H9 (cell line): ENCODE measurements at regions not wholly inside any gene's neighbourhood (a gene's known extent, or its start where the extent isn't known, plus 50 kb on each side); places are given as distances from the start of the nearest gene placed in this dataset.

Experiments used
- DNase-seq: peaks from one replicate; pipeline ENCODE4 v3.0.0-alpha.2; 2017
- H2AFZ ChIP-seq: one replicate; pipeline ENCODE4 v1.6.1; 2013; ENCODE audit warnings: mild to moderate bottlenecking, low read length, control low read depth, moderate library complexity
- H2AK5ac ChIP-seq: 2 replicates; pipeline ENCODE4 v1.6.1; 2013; ENCODE audit warnings: low read length, control low read depth, mixed read lengths; ENCODE audit not compliant: insufficient read length
- H2BK120ac ChIP-seq: one replicate; pipeline ENCODE4 v1.6.1; 2013; ENCODE audit warnings: low read depth, mild to moderate bottlenecking, low read length, control low read depth, inconsistent platforms; ENCODE audit not compliant: poor library complexity, severe bottlenecking
- H2BK12ac ChIP-seq: 2 replicates; pipeline ENCODE4 v1.6.1; 2013; ENCODE audit warnings: low read length, control low read depth, mixed read lengths, low read depth; ENCODE audit not compliant: insufficient read length
- H2BK15ac ChIP-seq: 2 replicates; pipeline ENCODE4 v1.6.1; 2013; ENCODE audit warnings: low read depth, low read length, control low read depth
- H2BK20ac ChIP-seq: one replicate; pipeline ENCODE4 v1.6.1; 2013; ENCODE audit warnings: low read depth, mild to moderate bottlenecking, low read length, control low read depth, inconsistent platforms; ENCODE audit not compliant: poor library complexity, severe bottlenecking
- H2BK5ac ChIP-seq: 2 replicates; pipeline ENCODE4 v1.6.1; 2013; ENCODE audit warnings: low read length, control low read depth, mixed read lengths; ENCODE audit not compliant: insufficient read length
- H3K14ac ChIP-seq: 2 replicates; pipeline ENCODE4 v1.6.1; 2013; ENCODE audit warnings: low read length, control low read depth; ENCODE audit not compliant: insufficient read depth
- H3K18ac ChIP-seq: 2 replicates; pipeline ENCODE4 v1.6.1; 2013; ENCODE audit warnings: low read depth, mild to moderate bottlenecking, mixed read lengths, low read length, control low read depth; ENCODE audit not compliant: insufficient read length
- H3K23ac ChIP-seq: 2 replicates; pipeline ENCODE4 v1.6.1; 2013; ENCODE audit warnings: low read length, control low read depth, mixed read lengths, low read depth; ENCODE audit not compliant: insufficient read length
- H3K23me2 ChIP-seq: 2 replicates; pipeline ENCODE4 v1.6.1; 2013; ENCODE audit warnings: low read depth, mild to moderate bottlenecking, mixed read lengths, low read length, control low read depth; ENCODE audit not compliant: insufficient read length, poor library complexity, severe bottlenecking
- H3K27ac ChIP-seq: 2 replicates; pipeline ENCODE4 v1.5.1; 2013; ENCODE audit warnings: low read length, control low read depth, mixed read lengths, low read depth; ENCODE audit not compliant: insufficient read length
- H3K27me3 ChIP-seq: 2 replicates; pipeline ENCODE4 v1.6.1; 2013; ENCODE audit warnings: low read length, control low read depth, inconsistent platforms; ENCODE audit not compliant: insufficient read depth
- H3K4ac ChIP-seq: 2 replicates; pipeline ENCODE4 v1.6.1; 2013; ENCODE audit warnings: low read depth, mild to moderate bottlenecking, control low read depth, inconsistent platforms, low read length, moderate library complexity
- H3K4me1 ChIP-seq: 2 replicates; pipeline ENCODE4 v1.6.1; 2013; ENCODE audit warnings: low read length, control low read depth, inconsistent platforms; ENCODE audit not compliant: insufficient read depth
- H3K4me2 ChIP-seq: 2 replicates; pipeline ENCODE4 v1.6.1; 2013; ENCODE audit warnings: low read length, control low read depth, mixed read lengths; ENCODE audit not compliant: insufficient read length, insufficient read depth
- H3K56ac ChIP-seq: 2 replicates; pipeline ENCODE4 v1.6.1; 2013; ENCODE audit warnings: low read depth, mild to moderate bottlenecking, mixed read lengths, low read length, control low read depth; ENCODE audit not compliant: insufficient read length
- H3K79me1 ChIP-seq: 2 replicates; pipeline ENCODE4 v1.6.1; 2013; ENCODE audit warnings: low read depth, mild to moderate bottlenecking, moderate library complexity, low read length, control low read depth, inconsistent platforms; ENCODE audit not compliant: insufficient read depth, poor library complexity, severe bottlenecking
- H3K79me2 ChIP-seq: 2 replicates; pipeline ENCODE4 v1.6.1; 2013; ENCODE audit warnings: low read length, control low read depth, inconsistent platforms; ENCODE audit not compliant: insufficient read depth
- H3K9ac ChIP-seq: 2 replicates; pipeline ENCODE4 v1.6.1; 2013; ENCODE audit warnings: low read length, control low read depth, mixed read lengths; ENCODE audit not compliant: insufficient read length; ENCODE audit errors: extremely low read depth
- H3K9me3 ChIP-seq: one replicate; pipeline ENCODE4 v1.6.1; 2013; ENCODE audit warnings: low read depth, low read length, inconsistent platforms; ENCODE audit not compliant: control insufficient read depth
- H3T11ph ChIP-seq: one replicate; pipeline ENCODE4 v1.6.1; 2013; ENCODE audit warnings: mild to moderate bottlenecking, low read length, control low read depth, inconsistent platforms
- H4K20me1 ChIP-seq: one replicate; pipeline ENCODE4 v1.6.1; 2013; ENCODE audit not compliant: control insufficient read depth, insufficient read length, insufficient read depth
- H4K5ac ChIP-seq: 2 replicates; pipeline ENCODE4 v1.6.1; 2013; ENCODE audit warnings: low read depth, mild to moderate bottlenecking, mixed read lengths, low read length, control low read depth; ENCODE audit not compliant: insufficient read length
- H4K8ac ChIP-seq: replicated peaks from 2 replicates; pipeline ENCODE4 v1.6.1; 2013; ENCODE audit warnings: low read length, control low read depth, mixed read lengths, low read depth; ENCODE audit not compliant: insufficient read length
- H4K91ac ChIP-seq: 2 replicates; pipeline ENCODE4 v1.6.1; 2013; ENCODE audit warnings: low read depth, mild to moderate bottlenecking, moderate library complexity, mixed read lengths, low read length, control low read depth; ENCODE audit not compliant: insufficient read length
- H3K27ac Mint-ChIP-seq, 3 experiments: 2 replicates in 2 of 3; 3 replicates in 1 of 3; pipeline ENCODE4 v1.8.0; 2020 to 2021; ENCODE audit warnings: mixed read lengths in 3 of 3, mild to moderate bottlenecking in 1 of 3, moderate library complexity in 1 of 3
- H3K27me3 Mint-ChIP-seq: 2 replicates; pipeline ENCODE4 v1.8.0; 2021; ENCODE audit warnings: low read depth, mild to moderate bottlenecking, moderate library complexity, mixed read lengths
- H3K36me3 Mint-ChIP-seq, 3 experiments: 2 replicates in 2 of 3; 3 replicates in 1 of 3; pipeline ENCODE4 v1.8.0; 2020 to 2021; ENCODE audit warnings: low read depth in 3 of 3, mixed read lengths in 3 of 3; ENCODE audit not compliant: insufficient read depth in 1 of 3
- H3K4me1 Mint-ChIP-seq, 2 experiments: 2 replicates each; pipeline ENCODE4 v1.8.0; 2020; ENCODE audit warnings: mixed read lengths in 2 of 2
- H3K4me3 Mint-ChIP-seq, 2 experiments: 2 replicates in 1 of 2; 3 replicates in 1 of 2; pipeline ENCODE4 v1.8.0; 2020 to 2021; ENCODE audit warnings: mild to moderate bottlenecking in 2 of 2, mixed read lengths in 2 of 2, moderate library complexity in 1 of 2
- H3K9me3 Mint-ChIP-seq, 2 experiments: 2 replicates in 1 of 2; 3 replicates in 1 of 2; pipeline ENCODE4 v1.8.0; 2020; ENCODE audit warnings: mild to moderate bottlenecking in 2 of 2, mixed read lengths in 2 of 2, moderate library complexity in 1 of 2
- WGBS: extraction: QIAGEN DNeasy Blood & Tissue Kit; methylation state at CpG from one replicate; pipeline ENCODE4 v1.1.7; 2013; ENCODE audit warnings: missing lambda C conversion rate, low lambda C conversion rate, mixed read lengths; ENCODE audit not compliant: insufficient read length; ENCODE audit errors: extremely low coverage; 5-methylcytosine and 5-hydroxymethylcytosine counted together
- TF ChIP-seq, protein P1 (sequence below): fragments of 200-600 bp; sonication (generic); conservative IDR thresholded peaks from 3 replicates; pipeline ENCODE4 v1.8.0; 2021; ENCODE audit warnings: antibody characterized with exemption, mild to moderate bottlenecking

DNA sequence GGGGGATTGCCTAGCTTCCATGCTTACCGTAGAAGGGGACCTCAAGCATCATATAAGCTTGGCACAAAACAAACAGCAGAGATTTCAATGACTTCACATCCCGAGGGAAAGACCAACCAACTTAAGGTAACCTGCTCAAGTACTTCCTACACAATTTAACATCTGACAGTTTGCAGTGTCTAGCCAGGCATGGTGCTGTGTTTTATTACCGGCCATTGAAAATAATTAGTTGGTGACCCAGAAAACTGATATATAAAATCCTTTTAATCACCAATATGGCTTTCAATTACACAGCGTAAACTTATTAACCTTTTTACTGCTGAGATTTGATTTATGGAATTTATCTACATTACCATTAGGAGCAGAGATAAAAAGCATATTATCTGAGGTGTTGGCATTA lies 268.3 kb downstream of the ARRDC4 start:
- Histone ChIP-seq H3K4me1 (no peaks in the 10 kb centered on the region), H3K14ac (no peak overlapping the region), H3K18ac (no peak overlapping the region), H3K27me3 (no peaks in the 10 kb centered on the region), H4K91ac (no peak overlapping the region), H2AFZ (no peak overlapping the region), H3K23ac (no peak overlapping the region), H3K9ac (no peak overlapping the region), H3K79me1 (no peaks in the 10 kb centered on the region), H4K20me1 (no peaks in the 10 kb centered on the region), H3K27ac (no peak overlapping the region), H3K4ac (no peak overlapping the region), H2BK20ac (no peak overlapping the region), H4K8ac (no peak overlapping the region), H3K4me2 (no peak overlapping the region), H3K56ac (no peak overlapping the region), H2BK120ac (no peak overlapping the region), H2BK12ac (no peak overlapping the region), H3K79me2 (no peaks in the 10 kb centered on the region), H3K9me3 (no peaks in the 10 kb centered on the region), H4K5ac (no peak overlapping the region), H2BK15ac (no peak overlapping the region), H2BK5ac (no peak overlapping the region), H3T11ph (no peak overlapping the region), H3K23me2 (no peaks in the 10 kb centered on the region), H2AK5ac (no peak overlapping the region)
- H3K4me1 Mint-ChIP-seq, result no peaks in the 10 kb centered on the region
- no CpG with 5 or more reads among the region's 4 CpGs for WGBS
- no peak for DNase-seq
- H3K4me3 Mint-ChIP-seq, result no peak overlapping the region
- TF ChIP-seq, protein P1, sequence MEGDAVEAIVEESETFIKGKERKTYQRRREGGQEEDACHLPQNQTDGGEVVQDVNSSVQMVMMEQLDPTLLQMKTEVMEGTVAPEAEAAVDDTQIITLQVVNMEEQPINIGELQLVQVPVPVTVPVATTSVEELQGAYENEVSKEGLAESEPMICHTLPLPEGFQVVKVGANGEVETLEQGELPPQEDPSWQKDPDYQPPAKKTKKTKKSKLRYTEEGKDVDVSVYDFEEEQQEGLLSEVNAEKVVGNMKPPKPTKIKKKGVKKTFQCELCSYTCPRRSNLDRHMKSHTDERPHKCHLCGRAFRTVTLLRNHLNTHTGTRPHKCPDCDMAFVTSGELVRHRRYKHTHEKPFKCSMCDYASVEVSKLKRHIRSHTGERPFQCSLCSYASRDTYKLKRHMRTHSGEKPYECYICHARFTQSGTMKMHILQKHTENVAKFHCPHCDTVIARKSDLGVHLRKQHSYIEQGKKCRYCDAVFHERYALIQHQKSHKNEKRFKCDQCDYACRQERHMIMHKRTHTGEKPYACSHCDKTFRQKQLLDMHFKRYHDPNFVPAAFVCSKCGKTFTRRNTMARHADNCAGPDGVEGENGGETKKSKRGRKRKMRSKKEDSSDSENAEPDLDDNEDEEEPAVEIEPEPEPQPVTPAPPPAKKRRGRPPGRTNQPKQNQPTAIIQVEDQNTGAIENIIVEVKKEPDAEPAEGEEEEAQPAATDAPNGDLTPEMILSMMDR, result no peak
- 0 out of 5 replicates have a peak, but pooled peaks cover 0 to 2% of the 10 kb centered on the region in 2 experiments for H3K9me3 Mint-ChIP-seq
- H3K36me3 Mint-ChIP-seq, result no peaks in the 10 kb centered on the region
- H3K27me3 Mint-ChIP-seq, result 0 out of 2 replicates have a peak, but pooled peaks cover 2% of the 10 kb centered on the region
- no peak overlapping the region for H3K27ac Mint-ChIP-seq
